ENCODE measurements at regions not wholly inside any gene's neighbourhood (a gene's known extent, or its start where the extent isn't known, plus 50 kb on each side); places are given as distances from the start of the nearest gene placed in this dataset.

DNA sequence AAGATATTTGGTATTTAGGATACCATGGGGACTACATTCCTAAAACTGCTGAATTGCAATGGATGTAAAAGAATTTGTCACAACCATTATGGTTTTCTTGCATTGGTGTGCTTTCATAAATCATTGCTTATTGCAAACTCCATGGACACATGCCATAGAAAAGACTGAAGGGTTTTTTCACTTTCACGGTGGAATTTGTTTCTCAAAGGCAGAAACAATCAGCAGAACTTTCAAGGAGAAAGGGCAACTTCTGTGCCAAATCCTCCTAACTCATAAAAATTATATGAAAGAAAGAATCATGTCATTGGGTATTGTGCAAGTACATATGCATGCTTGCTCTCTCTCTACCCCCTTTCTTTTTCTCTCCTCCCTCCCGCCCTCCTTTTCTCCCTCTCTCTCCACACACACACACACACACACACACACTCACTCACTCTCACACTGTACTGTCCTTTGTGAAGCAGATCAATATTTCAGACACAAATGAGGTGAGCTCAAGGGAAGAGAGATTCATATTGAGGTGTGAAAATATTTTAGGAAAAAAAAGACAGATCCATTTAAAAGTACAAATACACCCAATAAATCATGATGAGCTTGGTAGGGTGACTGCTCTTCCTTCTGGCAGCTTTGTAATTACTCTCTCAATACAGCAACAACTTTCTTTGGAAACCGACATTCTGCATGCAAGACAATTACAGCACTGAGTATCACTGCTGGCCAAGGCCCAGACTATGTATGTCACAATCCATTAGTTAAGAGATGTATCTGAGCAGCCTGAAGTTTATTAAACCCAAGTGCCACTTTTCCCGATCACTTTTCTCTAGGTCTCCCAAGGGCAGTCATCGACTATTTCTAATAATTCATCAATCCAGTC lies 492.6 kb downstream of the TUSC7 start:
- no peak for DNase-seq

DNA sequence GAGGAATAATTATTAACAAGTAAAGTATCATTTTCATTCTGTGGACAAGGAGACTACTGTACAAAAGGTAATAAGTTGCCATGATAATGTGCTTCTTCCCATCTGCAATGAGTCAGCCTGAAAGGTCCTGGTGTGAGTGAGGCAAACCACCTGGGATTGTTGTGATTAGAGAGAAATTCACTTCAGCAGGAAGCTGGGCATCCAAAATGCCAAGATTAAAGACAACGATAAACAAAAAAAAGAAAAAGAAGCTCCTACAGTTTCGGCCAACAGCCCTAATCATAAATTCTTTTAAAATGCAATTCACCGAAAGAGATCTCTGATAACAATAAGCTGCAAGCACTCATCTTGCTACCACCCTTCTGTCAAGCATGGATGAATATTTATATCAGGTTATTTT lies 507.8 kb downstream of the TUSC7 start:
- no peak for DNase-seq

DNA sequence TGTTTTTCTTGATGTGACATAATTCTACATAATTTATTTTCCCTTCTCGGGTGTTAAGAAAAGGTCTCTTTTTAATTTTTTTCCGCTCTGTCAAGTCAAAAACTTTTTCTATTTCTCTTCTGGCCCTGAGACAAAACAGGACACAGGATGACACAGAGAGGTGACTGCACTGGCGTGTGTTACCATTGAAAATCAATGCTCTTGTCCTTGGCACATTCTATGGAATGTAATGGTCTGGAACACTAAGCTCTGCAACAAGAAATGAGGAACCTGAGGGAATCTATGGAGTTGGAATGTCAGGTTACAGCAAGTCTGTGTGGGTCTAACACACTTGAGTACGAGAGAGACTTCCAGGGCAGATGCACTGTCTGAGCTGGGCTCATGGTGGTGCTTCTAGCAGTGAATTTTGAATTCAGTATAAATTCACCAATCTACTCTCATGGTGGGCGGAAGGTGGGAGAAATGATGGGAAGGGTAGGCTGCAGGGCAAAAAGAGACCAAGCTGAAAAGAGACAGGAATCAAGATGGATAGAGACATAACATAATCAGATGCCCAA lies 508.3 kb downstream of the TUSC7 start:
- DNase-seq, result no peak

- DNase-seq, result no peak
These were observed 509.1 kb downstream of the TUSC7 start for GRCh38 chr3:117218641-117219048.

- DNase-seq, result no peak
These were observed 509.7 kb downstream of the TUSC7 start for GRCh38 chr3:117219296-117219695.

GRCh38 chr3:117226932-117227331 lies 517.4 kb downstream of the TUSC7 start:
- no peak for DNase-seq

GRCh38 chr3:117228466-117228865 lies 518.9 kb downstream of the TUSC7 start:
- DNase-seq, result no peak

DNA sequence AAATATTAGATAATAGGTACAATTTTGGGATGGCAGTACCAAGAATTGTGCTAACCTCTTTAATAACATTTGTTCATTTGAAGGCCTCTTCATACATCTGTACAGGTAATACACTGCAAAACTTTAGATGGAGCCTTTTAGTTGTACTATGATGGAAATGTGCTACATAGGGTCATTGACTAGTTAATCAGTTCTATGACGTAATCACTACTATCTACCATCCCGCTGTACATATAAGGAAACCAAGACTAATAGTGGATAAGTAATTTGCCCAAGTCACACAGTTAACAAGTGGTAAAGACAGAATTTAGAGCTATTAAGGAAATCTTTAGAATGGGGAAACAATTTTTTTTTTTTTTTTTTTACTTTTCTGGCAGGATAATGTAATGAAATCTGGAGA lies 521.3 kb downstream of the TUSC7 start:
- DNase-seq, result no peak

GRCh38 chr3:117234331-117234730 lies 524.8 kb downstream of the TUSC7 start:
- no peak for DNase-seq

DNA sequence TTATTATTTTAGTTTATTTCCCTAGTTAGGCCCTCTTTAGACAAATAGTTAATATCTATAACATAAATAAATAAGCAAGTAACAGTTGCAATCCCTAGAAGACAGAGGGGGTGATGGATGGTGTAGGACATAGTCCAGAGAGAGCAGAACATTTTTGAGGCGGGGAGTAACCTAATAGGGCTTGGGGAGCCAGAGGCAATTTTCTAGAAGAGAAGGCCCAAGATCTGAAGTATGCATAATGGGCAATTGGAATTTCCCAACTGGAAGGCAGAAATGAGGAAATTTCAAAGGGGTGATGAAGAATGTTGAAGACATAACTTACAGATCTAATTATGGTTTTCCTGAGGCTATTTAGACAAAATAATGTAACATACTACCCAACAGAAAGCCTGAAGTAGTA lies 525.7 kb downstream of the TUSC7 start:
- DNase-seq, result no peak

- no peak for DNase-seq
These were observed 529.2 kb downstream of the TUSC7 start for GRCh38 chr3:117238806-117239205.

DNA sequence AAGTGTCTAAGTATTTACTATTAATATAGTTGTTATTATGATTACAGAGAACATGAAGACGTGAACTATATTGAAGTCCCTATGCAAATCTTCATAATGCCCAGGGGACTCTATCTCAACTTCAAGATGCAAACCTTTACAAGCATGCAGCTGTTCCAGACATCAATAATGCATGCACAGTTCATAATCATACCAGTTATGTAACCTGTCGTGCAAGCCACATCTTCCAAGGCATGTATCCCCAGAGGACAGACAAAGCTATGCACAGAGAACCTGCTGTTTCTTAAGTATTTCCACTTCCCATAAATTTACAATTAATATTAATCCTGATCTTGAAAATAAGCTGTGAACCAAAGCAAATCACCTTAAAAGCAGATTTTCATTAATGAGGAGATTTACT lies 534.1 kb downstream of the TUSC7 start:
- no peak for DNase-seq

DNA sequence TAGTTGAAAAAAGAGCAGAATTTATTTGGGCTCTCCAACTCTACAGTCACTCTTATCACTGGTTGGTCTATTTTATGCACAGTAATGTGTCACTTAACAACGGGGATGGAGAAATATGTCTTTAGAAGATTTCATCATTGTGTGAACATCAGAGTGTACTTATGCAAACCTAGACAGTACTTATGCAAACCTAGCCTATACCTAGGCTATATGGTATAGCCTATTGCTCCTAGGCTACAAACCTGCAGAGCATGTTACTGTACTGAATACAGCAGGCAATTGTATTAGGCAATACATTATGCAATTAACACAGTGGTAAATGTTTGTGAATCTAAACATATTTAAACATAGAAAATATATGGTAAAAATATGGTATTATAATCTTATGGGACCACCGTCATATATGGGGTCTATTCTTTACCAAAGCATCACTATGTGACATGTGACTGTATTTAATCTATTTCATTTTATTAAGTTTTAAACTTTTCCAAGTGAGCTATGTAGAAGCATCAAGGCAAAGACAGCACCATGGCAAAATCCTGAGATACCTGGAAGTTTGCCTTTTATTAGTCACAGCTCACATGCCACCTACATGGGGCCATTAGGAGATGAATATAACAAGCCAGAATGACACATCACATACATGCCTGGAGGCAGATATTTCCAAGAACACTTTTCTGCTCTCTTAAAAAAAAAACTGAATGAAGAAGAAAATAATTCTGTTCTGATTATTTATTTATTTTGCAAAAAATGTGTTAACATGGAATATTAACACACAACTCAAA lies 537.4 kb downstream of the TUSC7 start:
- no peak for DNase-seq

DNA sequence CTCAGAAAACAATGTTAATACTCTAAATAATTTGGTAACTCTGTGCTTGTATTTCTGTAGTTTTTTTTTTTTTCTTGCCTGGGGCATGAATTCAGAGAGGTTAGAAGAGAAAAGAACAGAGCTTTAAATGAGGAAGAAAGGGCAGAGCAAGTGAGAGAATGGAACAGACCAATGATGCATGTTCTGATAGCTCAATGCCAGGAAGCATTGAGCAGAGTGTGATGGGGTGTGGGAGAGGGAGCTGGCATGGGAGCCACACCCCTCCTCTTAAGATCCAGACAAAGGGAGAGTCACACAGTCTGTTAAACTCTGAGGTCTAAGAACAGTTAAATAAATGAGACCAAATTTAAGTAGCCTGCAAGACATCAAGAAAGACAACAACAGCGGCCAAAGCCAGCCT lies 538.6 kb downstream of the TUSC7 start:
- DNase-seq, result no peak

- DNase-seq, result no peak
These were observed 542.6 kb downstream of the TUSC7 start for GRCh38 chr3:117252208-117252607.

DNA sequence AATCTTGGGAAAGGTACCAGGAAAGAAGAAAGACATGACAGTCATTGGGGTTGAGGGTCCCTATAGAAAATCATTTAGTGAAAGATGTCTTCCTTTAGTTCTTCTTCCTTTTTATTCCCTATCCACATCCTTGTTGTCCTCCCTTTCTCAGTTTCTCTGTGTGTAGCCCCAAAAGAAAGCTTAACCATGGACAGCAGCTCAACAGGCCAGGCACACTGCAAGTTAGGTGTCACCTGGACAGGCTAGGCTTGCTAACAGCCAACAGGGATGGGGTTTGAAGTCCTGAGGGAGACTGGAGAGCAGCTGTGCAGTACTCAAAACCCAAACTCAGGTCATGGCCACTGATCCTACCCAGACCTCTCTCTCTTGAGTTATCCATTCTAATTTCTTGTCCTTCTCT lies 543.1 kb downstream of the TUSC7 start:
- DNase-seq, result no peak

- no peak for DNase-seq
These were observed 544.1 kb downstream of the TUSC7 start for GRCh38 chr3:117253636-117254035.

DNA sequence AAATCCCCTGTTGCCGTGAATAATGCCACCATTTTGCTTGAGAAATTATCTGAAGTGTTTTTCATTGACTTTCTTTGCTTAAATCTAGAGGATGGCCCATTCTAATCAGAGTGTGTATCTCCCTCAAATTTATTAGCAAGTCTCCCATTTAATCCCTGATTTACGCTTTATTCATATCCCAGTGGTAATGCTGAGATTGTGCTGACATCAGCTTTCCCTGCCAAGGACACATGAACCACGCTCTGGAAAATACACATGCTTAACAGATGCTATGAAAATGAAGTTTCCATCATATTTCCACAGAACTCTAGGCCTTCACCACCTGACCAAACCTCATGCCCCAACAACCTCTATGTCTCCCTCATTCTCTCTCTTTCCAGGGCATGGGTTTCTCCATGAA lies 545.4 kb downstream of the TUSC7 start:
- DNase-seq, result no peak

DNA sequence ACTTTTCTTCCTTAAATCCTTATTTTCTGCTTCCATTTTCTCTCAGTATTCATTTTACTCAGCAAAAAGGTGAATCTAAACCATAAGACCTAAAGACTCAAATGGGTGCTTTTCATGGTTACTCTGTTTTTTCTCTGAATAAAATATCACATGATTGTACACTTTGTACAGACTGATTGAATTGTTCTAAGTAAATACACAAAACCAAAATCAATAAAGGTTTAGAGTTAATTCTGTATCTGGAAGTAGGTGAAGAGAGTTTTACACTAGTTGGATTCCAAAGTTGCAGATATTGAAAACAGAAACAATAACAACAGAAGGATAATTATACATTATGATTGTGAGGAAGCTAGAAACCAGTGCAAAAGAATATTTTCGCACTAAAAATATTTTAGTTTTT lies 546.2 kb downstream of the TUSC7 start:
- DNase-seq, result no peak

DNA sequence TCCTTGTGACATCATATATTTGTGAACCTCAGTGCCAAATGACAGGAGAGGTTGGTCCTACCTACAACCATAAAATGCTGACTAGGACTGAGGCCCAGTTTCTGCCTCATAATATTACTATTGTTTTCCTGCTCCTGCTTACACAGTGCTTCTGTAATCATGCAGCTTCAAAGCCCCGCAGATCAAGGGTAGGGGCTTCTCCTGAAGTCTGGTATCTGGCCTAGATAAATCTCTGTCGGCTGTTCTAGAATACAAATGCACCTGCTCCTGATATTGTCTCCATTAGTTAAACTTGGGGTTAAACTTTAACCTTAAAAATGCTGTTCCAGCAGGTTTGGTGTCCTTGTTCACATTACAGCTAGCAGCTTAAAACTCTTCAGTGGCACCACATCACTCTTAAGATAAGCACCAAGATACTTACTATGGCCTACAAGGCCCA lies 552.4 kb downstream of the TUSC7 start:
- no peak for DNase-seq

GRCh38 chr3:117263270-117263669 lies 553.7 kb downstream of the TUSC7 start:
- DNase-seq, result no peak

- no peak for DNase-seq
These were observed 554.2 kb downstream of the TUSC7 start for GRCh38 chr3:117263745-117264144.

DNA sequence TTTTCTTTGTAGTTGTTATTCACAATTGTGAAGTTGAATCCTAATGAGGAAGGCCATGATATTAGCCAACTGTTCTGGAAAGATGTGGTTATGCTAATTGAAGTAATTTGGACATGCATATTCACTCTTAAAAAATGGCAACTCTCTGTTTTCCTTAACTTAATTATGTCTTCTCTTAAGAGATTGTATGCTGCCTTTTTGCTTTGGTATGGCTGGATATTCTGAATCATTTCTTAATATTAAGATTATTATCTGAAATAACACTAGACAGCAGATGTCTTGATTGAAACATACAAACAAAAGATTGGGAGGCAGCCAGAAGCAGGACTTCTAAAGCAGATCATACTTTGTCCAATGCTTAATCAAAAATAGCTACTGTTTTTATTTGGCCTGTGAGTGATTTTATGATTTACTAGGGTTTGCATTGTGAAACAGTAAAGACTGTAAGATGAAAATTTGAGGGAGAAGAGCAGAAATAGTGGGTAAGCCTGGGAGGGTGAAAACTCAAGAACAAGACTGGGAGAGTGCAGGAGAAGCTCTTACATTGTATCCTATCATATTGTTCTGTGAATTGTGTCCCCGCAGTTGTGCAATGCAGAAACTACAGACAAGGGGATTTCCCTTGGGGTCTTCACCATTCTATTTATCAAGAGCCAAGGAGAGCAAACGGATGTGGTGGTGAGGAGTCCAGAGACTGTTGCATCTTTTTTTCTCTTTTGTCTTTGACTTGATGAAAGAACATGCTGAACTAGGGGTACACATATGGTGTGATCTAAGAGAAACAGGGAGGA lies 554.8 kb downstream of the TUSC7 start:
- no peak for DNase-seq
